ENCODE measurements at regions not wholly inside any gene's neighbourhood (a gene's known extent, or its start where the extent isn't known, plus 50 kb on each side); places are given as distances from the start of the nearest gene placed in this dataset.
A peak's percentile ranks its signal among the peaks of the same experiment; 100 is the strongest.

DNA sequence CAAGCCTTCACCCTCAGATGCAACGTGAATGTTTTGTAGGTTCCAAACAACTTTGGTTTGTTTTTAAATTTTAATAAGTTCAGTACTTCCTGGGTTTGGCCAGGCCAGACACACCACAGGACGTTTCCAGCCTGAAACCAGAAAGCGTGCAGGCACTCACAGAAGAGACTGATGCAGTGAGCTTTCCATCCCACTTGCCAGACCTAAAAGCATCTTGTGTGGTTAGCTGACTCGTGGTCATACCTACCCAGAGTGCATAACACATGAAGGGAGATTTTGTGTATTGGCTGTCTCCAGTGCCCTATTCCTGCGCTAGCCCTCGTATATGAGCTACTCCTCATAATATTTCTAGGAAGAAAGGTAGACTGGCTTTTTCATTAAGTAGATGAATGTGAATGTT is 297.3 kb upstream of the FAR2 start:
- no peak overlapping the region for H3K27ac Mint-ChIP-seq
- intact Hi-C loops (cut with micrococcal nuclease), result no loop called here
- no peaks in the 10 kb centered on the region for H3K9me3 Mint-ChIP-seq
- DNase-seq, result no peak
- no peaks in the 10 kb centered on the region for H3K36me3 Mint-ChIP-seq (ENCODE audit: low read depth)
- no peak overlapping the region for H3K4me3 Mint-ChIP-seq
- H3K4me1 Mint-ChIP-seq, result no peaks in the 10 kb centered on the region
- peaks cover 2% of the 10 kb centered on the region for H3K27me3 Mint-ChIP-seq

DNA sequence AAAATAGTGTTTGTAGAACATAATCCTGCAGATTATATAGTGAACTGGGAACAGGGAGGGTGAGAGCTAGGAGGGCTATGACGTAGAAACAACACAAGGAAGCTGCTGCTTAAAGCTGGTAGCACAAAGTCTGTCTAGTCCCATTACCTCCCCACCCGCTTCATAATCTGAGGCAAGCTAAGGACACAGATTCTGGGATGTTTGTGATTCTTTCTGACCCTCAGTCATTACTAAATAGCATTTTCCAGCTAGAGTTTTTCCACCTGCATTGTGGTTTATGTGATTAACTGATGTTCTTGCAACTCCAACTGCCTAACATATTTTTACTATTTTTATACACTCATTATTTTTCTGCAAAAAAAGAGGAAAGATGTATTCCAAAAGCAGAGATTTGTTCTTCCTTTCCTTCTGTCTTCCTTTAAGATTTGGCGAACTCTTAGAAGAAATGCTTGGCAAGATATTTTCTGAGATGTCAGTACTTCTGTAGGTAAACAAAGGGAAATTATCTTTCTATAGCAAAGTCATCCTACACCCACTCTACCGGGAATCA is 293.2 kb upstream of the FAR2 start:
- Mint-ChIP-seq H3K27me3 (peaks cover 2% of the 10 kb centered on the region), H3K27ac (no peak overlapping the region), H3K9me3 (no peaks in the 10 kb centered on the region), H3K4me1 (no peaks in the 10 kb centered on the region), H3K4me3 (no peak overlapping the region), H3K36me3 (ENCODE audit: low read depth) (no peaks in the 10 kb centered on the region)
- intact Hi-C loops (cut with micrococcal nuclease), result no loop called here
- DNase-seq, result no peak

DNA sequence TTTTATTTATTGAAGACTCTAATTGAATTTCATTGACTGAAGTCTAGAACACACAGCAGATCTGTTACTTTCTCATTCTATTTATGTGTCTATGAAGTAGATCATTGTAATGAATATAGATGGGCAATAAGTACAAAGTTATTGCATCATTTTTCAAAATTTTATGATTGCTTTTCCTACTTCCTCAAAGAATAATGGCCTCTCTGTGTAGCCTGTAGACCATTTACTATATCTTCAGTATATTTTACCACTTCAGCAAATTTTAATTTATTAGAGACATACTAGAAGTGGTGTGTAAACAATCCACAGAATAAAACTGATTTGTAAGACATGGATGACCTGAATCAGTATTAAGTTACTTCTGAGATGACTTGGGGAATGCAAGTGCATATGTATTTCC is 291.7 kb upstream of the FAR2 start:
- H3K4me1 Mint-ChIP-seq, result no peaks in the 10 kb centered on the region
- DNase-seq, result no peak
- H3K9me3 Mint-ChIP-seq, result no peaks in the 10 kb centered on the region
- H3K27me3 Mint-ChIP-seq, result peaks cover 2% of the 10 kb centered on the region
- H3K36me3 Mint-ChIP-seq (ENCODE audit: low read depth), result no peaks in the 10 kb centered on the region
- H3K4me3 Mint-ChIP-seq, result no peak overlapping the region
- intact Hi-C loops (cut with micrococcal nuclease), result no loop called here
- no peak overlapping the region for H3K27ac Mint-ChIP-seq

GRCh38 chr12:28859551-28859950 is 289.5 kb upstream of the FAR2 start:
- intact Hi-C loops (cut with micrococcal nuclease), result no loop called here
- Mint-ChIP-seq H3K27me3 (no peaks in the 10 kb centered on the region), H3K27ac (no peak overlapping the region), H3K36me3 (ENCODE audit: low read depth) (no peaks in the 10 kb centered on the region), H3K9me3 (no peaks in the 10 kb centered on the region), H3K4me3 (no peak overlapping the region), H3K4me1 (no peaks in the 10 kb centered on the region)
- DNase-seq, result no peak

DNA sequence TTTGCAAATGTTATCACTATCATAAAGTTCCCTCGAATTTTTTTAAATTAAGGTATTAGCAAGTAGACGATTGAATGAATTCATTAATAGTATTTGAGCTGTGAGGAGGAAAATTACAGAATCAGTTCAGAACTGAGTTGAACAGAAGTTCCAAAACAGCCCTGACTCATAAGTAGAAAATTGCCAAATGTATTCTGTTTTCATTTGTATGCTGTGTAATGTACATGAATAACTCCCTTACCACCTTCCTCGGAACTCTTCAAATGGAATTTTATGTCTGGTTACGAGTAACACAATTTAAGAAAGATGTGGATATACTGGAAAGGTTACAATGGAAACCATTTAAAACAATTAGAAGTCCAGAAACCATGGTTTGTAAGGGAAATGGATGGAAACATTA is 283.3 kb upstream of the FAR2 start:
- no peak overlapping the region for H3K4me3 Mint-ChIP-seq
- H3K9me3 Mint-ChIP-seq, result no peaks in the 10 kb centered on the region
- H3K27me3 Mint-ChIP-seq, result no peaks in the 10 kb centered on the region
- intact Hi-C loops (cut with micrococcal nuclease), result no loop called here
- DNase-seq, result no peak
- no peak overlapping the region for H3K27ac Mint-ChIP-seq
- no peaks in the 10 kb centered on the region for H3K4me1 Mint-ChIP-seq
- H3K36me3 Mint-ChIP-seq (ENCODE audit: low read depth), result no peaks in the 10 kb centered on the region

DNA sequence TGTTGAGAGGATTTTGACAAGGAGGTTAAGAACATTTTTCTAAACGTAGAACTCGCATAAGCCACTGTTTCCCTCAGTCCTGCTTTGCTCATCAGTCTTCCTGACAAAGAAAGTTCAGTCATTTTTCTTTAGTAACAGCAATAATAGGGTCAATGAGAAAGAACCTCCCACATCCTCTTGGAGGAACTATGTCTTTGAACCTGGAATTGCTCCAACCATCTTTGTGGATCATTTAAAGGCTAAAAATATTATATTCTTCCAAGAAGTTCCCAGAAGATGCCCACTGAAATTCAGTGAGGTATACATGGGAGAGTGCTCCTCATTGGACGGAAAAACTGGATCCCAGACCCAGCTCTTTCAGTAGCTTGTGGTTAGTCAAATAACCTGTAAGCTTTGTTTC is 282.8 kb upstream of the FAR2 start:
- Mint-ChIP-seq H3K9me3 (no peaks in the 10 kb centered on the region), H3K4me1 (no peaks in the 10 kb centered on the region), H3K27ac (no peak overlapping the region), H3K27me3 (no peaks in the 10 kb centered on the region), H3K36me3 (ENCODE audit: low read depth) (no peaks in the 10 kb centered on the region), H3K4me3 (no peak overlapping the region)
- no peak for DNase-seq
- intact Hi-C loops (cut with micrococcal nuclease), result no loop called here

DNA sequence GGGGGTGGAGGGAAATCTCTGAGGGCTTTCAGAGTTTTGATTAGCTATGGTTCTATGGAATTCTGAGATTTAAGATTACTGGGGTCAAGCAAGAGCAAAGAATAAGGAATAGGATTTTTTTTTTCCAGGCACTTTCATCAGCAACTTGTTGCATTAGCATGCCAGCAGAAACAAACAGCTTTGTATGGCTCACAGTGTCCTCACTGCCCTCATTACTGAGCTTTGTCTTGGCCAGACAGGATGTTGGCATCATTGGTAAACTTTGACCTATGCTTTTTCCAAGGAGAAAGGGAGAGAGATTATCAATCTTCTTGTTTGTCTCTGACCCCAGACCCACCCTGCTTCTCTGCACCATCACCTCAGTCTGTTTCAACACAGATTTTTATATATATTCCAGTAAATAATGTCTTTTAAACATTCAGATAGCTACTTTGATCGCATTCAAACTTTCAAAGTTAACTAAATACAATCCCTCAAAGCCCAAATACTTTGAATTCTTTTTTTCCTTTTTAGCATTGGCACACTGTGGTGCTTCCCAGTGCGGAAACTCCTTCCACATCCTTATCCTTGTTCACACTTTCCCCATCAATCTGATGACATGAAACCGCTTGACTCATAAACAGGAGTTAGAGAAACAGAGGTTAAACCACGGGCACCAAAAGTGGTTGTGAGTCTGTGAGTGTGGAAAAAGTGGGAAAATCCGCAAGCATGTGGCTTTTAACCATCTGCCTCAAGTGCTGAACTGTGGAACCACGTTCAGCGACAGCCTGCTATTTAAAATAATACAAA is 282.2 kb upstream of the FAR2 start:
- Mint-ChIP-seq H3K4me3 (no peak overlapping the region), H3K36me3 (ENCODE audit: low read depth) (no peaks in the 10 kb centered on the region), H3K27ac (no peak overlapping the region), H3K27me3 (no peaks in the 10 kb centered on the region), H3K4me1 (no peaks in the 10 kb centered on the region), H3K9me3 (no peaks in the 10 kb centered on the region)
- no peak for DNase-seq
- intact Hi-C loops (cut with micrococcal nuclease), result no loop called here

DNA sequence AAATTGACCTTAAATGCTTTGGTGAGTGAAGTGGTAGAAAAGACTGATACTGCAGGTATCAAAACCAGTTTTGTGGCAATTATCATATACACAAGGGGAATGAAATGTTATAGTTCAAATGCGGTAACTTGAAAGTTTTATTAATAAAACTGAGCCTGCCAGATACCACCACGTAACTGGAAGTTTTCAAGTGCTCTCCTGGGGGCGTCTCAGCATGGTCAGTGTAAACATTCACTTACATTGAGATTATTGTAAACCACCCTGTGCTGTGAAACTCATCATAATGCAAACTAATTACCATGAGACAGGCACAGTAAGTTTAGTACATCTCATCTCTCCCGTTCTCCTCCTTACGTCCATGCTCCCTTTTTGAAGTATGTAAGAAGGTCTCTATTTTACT is 280.7 kb upstream of the FAR2 start:
- H3K27me3 Mint-ChIP-seq, result no peaks in the 10 kb centered on the region
- intact Hi-C loops (cut with micrococcal nuclease), result no loop called here

GRCh38 chr12:28869197-28869596 is 279.9 kb upstream of the FAR2 start:
- Mint-ChIP-seq H3K4me1 (no peaks in the 10 kb centered on the region), H3K27ac (no peak overlapping the region), H3K27me3 (no peaks in the 10 kb centered on the region), H3K4me3 (no peak overlapping the region), H3K36me3 (ENCODE audit: low read depth) (no peaks in the 10 kb centered on the region), H3K9me3 (no peaks in the 10 kb centered on the region)
- no peak for DNase-seq
- intact Hi-C loops (cut with micrococcal nuclease), result no loop called here

More for the DNA sequence above, 280.7 kb upstream of the FAR2 start:
- DNase-seq, result no peak
- Mint-ChIP-seq H3K27ac (no peak overlapping the region), H3K36me3 (ENCODE audit: low read depth) (no peaks in the 10 kb centered on the region), H3K4me3 (no peak overlapping the region), H3K4me1 (no peaks in the 10 kb centered on the region), H3K9me3 (no peaks in the 10 kb centered on the region)

DNA sequence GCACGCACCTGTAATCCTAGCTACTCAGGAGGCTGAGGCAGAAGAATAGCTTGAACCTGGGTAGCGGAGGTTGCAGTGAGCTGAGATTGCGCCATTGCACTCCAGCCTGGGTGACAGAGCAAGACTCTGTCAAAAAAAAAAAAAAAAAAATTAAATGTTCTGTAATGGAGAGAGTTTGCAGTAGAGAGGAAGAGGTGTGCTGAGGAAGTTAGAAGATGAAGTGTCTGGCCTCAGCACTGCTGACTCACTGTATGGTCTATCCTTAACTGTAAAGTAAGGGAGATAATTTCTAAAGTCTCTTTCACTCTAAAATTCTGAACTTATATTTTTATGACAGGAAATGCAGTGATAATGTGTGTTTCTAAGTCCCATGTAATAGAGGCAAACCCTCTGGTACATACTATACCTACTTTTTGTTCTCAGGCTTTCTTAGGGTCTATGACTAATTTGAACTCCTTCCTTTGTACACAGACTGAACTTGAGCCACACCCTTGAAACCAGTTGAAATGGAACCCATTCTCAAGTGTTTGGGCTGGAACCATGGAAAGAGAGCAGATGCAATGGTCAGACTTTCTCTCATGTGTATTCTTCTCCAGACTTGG is 278.1 kb upstream of the FAR2 start:
- intact Hi-C loops (cut with micrococcal nuclease), result loop anchor here (5.0 to 10.0 kb wide), 3 partner anchors 896 to 1139 kb away; partner anchors contain the start of gene PTHLH
- H3K9me3 Mint-ChIP-seq, result no peaks in the 10 kb centered on the region
- no peaks in the 10 kb centered on the region for H3K4me1 Mint-ChIP-seq
- no peak overlapping the region for H3K4me3 Mint-ChIP-seq
- no peaks in the 10 kb centered on the region for H3K27me3 Mint-ChIP-seq
- no peak for DNase-seq
- no peak overlapping the region for H3K27ac Mint-ChIP-seq
- H3K36me3 Mint-ChIP-seq (ENCODE audit: low read depth), result no peaks in the 10 kb centered on the region

GRCh38 chr12:28872654-28873268 is 276.3 kb upstream of the FAR2 start:
- Mint-ChIP-seq H3K27me3 (no peaks in the 10 kb centered on the region), H3K27ac (no peak overlapping the region), H3K4me1 (no peaks in the 10 kb centered on the region), H3K9me3 (no peaks in the 10 kb centered on the region), H3K4me3 (no peak overlapping the region), H3K36me3 (ENCODE audit: low read depth) (no peaks in the 10 kb centered on the region)
- peak; percentile 63 for DNase-seq
- intact Hi-C loops (cut with micrococcal nuclease), result loop anchor here (5.0 to 10.0 kb wide), 3 partner anchors 898 to 1140 kb away; partner anchors contain the start of gene PTHLH

DNA sequence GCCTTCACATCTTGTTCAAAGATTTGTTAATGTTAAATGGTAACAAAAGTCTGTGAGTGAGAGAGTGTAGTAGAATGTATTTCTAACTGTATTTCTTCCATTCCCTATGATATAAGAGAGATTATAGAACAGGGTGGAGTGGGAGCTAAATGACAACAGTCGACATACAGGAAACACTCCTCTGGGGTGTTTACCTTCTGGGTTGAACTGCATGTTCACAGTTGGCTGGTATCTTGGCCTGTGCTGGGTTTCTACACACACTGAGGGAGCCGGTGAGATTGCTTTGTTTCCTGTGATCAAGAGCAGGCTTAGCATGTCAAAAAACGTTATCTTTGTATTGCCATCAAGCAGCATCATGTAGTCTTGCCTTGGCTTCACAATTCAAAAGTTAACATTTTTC is 274.3 kb upstream of the FAR2 start:
- H3K4me1 Mint-ChIP-seq, result no peaks in the 10 kb centered on the region

GRCh38 chr12:28876196-28876798 is 272.8 kb upstream of the FAR2 start:
- Mint-ChIP-seq H3K27me3 (no peaks in the 10 kb centered on the region), H3K9me3 (no peaks in the 10 kb centered on the region), H3K4me1 (no peaks in the 10 kb centered on the region), H3K27ac (no peak overlapping the region), H3K36me3 (ENCODE audit: low read depth) (no peaks in the 10 kb centered on the region), H3K4me3 (no peak overlapping the region)
- intact Hi-C loops (cut with micrococcal nuclease), result loop anchor here (10.0 kb wide), 1 partner anchor 901 kb away; the partner anchor contains the start of gene PTHLH
- no peak for DNase-seq

More for the DNA sequence above, 274.3 kb upstream of the FAR2 start:
- no peaks in the 10 kb centered on the region for H3K36me3 Mint-ChIP-seq (ENCODE audit: low read depth)
- no peak for DNase-seq
- no peaks in the 10 kb centered on the region for H3K9me3 Mint-ChIP-seq
- intact Hi-C loops (cut with micrococcal nuclease), result loop anchor here (5.0 to 10.0 kb wide), 3 partner anchors 900 to 1142 kb away; partner anchors contain the start of gene PTHLH
- no peak overlapping the region for H3K27ac Mint-ChIP-seq
- no peaks in the 10 kb centered on the region for H3K27me3 Mint-ChIP-seq
- no peak overlapping the region for H3K4me3 Mint-ChIP-seq

GRCh38 chr12:28877854-28878253 is 271.2 kb upstream of the FAR2 start:
- no peak overlapping the region for H3K4me3 Mint-ChIP-seq
- no peak for DNase-seq
- no peaks in the 10 kb centered on the region for H3K4me1 Mint-ChIP-seq
- H3K27ac Mint-ChIP-seq, result no peak overlapping the region
- H3K9me3 Mint-ChIP-seq, result no peaks in the 10 kb centered on the region
- no peaks in the 10 kb centered on the region for H3K36me3 Mint-ChIP-seq (ENCODE audit: low read depth)
- H3K27me3 Mint-ChIP-seq, result no peaks in the 10 kb centered on the region
- intact Hi-C loops (cut with micrococcal nuclease), result loop anchor here (10.0 kb wide), 1 partner anchor 903 kb away; the partner anchor contains the start of gene PTHLH
